Endothelial cell of umbilical vein (primary cell): ENCODE measurements at regions not wholly inside any gene's neighbourhood (a gene's known extent, or its start where the extent isn't known, plus 50 kb on each side); places are given as distances from the start of the nearest gene placed in this dataset.

Experiments used
- BruUV-seq: library from RNA; stranded (reverse); fragments of 400-500 nt; replicated peaks from 2 replicates; lab custom pipeline; 2021; lab: Mats Ljungman, UMichigan
- CTCF ChIA-PET: fragments of 300-600, 350-600 bp; sonication (Branson Sonifier 250); formaldehyde crosslinking; loops from one replicate; lab custom pipeline; 2021; ENCODE audit warnings: antibody characterized with exemption, inconsistent platforms; lab: Charles Lee
- POLR2A ChIA-PET: fragments of 300-600, 350-600 bp; sonication (Branson Sonifier 250); formaldehyde crosslinking; loops from one replicate; lab custom pipeline; 2021; ENCODE audit warnings: antibody characterized with exemption, inconsistent platforms; lab: Charles Lee
- DNase-seq: peaks from one replicate; pipeline ENCODE4 v3.0.0-alpha.2; 2011; ENCODE audit warnings: low read depth, low spot score
- FAIRE-seq: peaks from 2 replicates; lab custom pipeline; 2011; peaks lifted over from hg19 to GRCh38; lab: Jason Lieb, UNC
- H2AFZ ChIP-seq: 2 replicates; pipeline ENCODE4 v1.6.0; 2012; ENCODE audit warnings: low read depth, low read length, control low read depth, inconsistent platforms
- H3K27ac ChIP-seq: 2 replicates; pipeline ENCODE4 v1.5.1; 2011; ENCODE audit warnings: low read depth, mild to moderate bottlenecking, control low read depth, low read length, moderate library complexity; ENCODE audit not compliant: insufficient read depth
- H3K27me3 ChIP-seq, 2 experiments: 2 replicates each; pipeline versions ENCODE4 v1.6.0 to v1.6.1; 2011; ENCODE audit warnings: low read length in 2 of 2, mixed read lengths in 1 of 2; ENCODE audit not compliant: control insufficient read depth in 2 of 2, insufficient read depth in 2 of 2
- H3K36me3 ChIP-seq, 2 experiments: 2 replicates in 1 of 2; 3 replicates in 1 of 2; pipeline ENCODE4 v1.5.1; 2011; ENCODE audit warnings: low read length in 2 of 2, mild to moderate bottlenecking in 1 of 2, moderate library complexity in 1 of 2; ENCODE audit not compliant: control insufficient read depth in 2 of 2, insufficient read depth in 2 of 2; ENCODE audit errors: extremely low read depth in 1 of 2
- H3K4me1 ChIP-seq: 3 replicates; pipeline ENCODE4 v1.5.1; 2011; ENCODE audit warnings: mild to moderate bottlenecking, low read length; ENCODE audit not compliant: control insufficient read depth, insufficient read depth; ENCODE audit errors: extremely low read depth
- H3K4me2 ChIP-seq: 2 replicates; pipeline ENCODE4 v1.6.1; 2011; ENCODE audit warnings: low read length, control low read depth, mixed read lengths; ENCODE audit not compliant: insufficient read depth
- H3K4me3 ChIP-seq, 3 experiments: fragments of 200-600 bp in 1 of 3; sonication (generic), shearing (Covaris generic) in 1 of 3; replicated peaks in 1 of 3; 2 replicates each; pipeline ENCODE4 v1.5.1; 2011 to 2016; ENCODE audit warnings: control low read depth in 3 of 3, low read length in 3 of 3, mild to moderate bottlenecking in 2 of 3, inconsistent platforms in 1 of 3, low read depth in 1 of 3, moderate library complexity in 1 of 3; ENCODE audit not compliant: insufficient read depth in 1 of 3
- H3K79me2 ChIP-seq: 2 replicates; pipeline ENCODE4 v1.6.0; 2012; ENCODE audit warnings: low read length, inconsistent platforms; ENCODE audit not compliant: control insufficient read depth, insufficient read depth
- H3K9ac ChIP-seq: replicated peaks from 2 replicates; pipeline ENCODE3; 2011; ENCODE audit warnings: low read length, control low read depth; ENCODE audit not compliant: insufficient read depth; ENCODE audit errors: extremely low read depth
- H3K9me1 ChIP-seq: replicated peaks from 3 replicates; pipeline ENCODE4 v1.6.0; 2011; ENCODE audit warnings: mild to moderate bottlenecking, low read length; ENCODE audit not compliant: control insufficient read depth, insufficient read depth; ENCODE audit errors: extremely low read depth
- H3K9me3 ChIP-seq: replicated peaks from 2 replicates; pipeline ENCODE4 v1.5.1; 2012; ENCODE audit warnings: low read length, inconsistent platforms; ENCODE audit not compliant: control insufficient read depth, insufficient read depth
- H4K20me1 ChIP-seq: replicated peaks from 2 replicates; pipeline ENCODE3; 2011; ENCODE audit warnings: mild to moderate bottlenecking, low read length; ENCODE audit not compliant: control insufficient read depth, insufficient read depth; ENCODE audit errors: extremely low read depth
- EZH2 ChIP-seq: IDR thresholded peaks from 2 replicates; pipeline ENCODE4 v1.6.1; 2012; ENCODE audit warnings: borderline replicate concordance, low read depth, mild to moderate bottlenecking, moderate library complexity, low read length, inconsistent platforms; ENCODE audit not compliant: severe bottlenecking
- FOS ChIP-seq: IDR thresholded peaks from 2 replicates; pipeline ENCODE4 v1.6.1; 2011; ENCODE audit warnings: mild to moderate bottlenecking, low read length, moderate library complexity, borderline replicate concordance; ENCODE audit not compliant: insufficient read depth
- GATA2 ChIP-seq: IDR thresholded peaks from 2 replicates; pipeline ENCODE4 v1.7.0; 2011; ENCODE audit warnings: low read depth, mild to moderate bottlenecking, moderate library complexity, mixed read lengths, low read length; ENCODE audit not compliant: insufficient read length, insufficient read depth
- JUN ChIP-seq: IDR thresholded peaks from 2 replicates; pipeline ENCODE4 v1.6.1; 2011; ENCODE audit warnings: borderline replicate concordance, low read depth; ENCODE audit not compliant: insufficient read length, insufficient read depth
- MAX ChIP-seq: IDR thresholded peaks from 2 replicates; pipeline ENCODE4 v1.6.1; 2011; ENCODE audit not compliant: insufficient read depth, insufficient read length
- MYC ChIP-seq: IDR thresholded peaks from one replicate; pipeline ENCODE4 v1.6.1; 2011; ENCODE audit warnings: mild to moderate bottlenecking, low read depth, low read length
- POLR2A ChIP-seq: IDR thresholded peaks from 2 replicates; pipeline ENCODE4 v1.6.1; 2012; ENCODE audit warnings: low read depth, mild to moderate bottlenecking, control low read depth, low read length
- POLR2AphosphoS5 ChIP-seq: IDR thresholded peaks from 2 replicates; pipeline ENCODE4 v1.6.1; 2012; ENCODE audit warnings: low read depth, mild to moderate bottlenecking, control low read depth, low read length, moderate library complexity; ENCODE audit not compliant: insufficient read depth
- dilution Hi-C: fragments of 300-500 bp; cut with MboI; formaldehyde crosslinking; loops from one replicate; pipeline ENCODE4 v1.15.0; 2019; ENCODE audit warnings: low sequenced_read_pairs; ENCODE audit not compliant: extremely low pct_ligation_motif_present
- intact Hi-C: fragments of 100-400 bp; cut with micrococcal nuclease; formaldehyde crosslinking; loops from one replicate; pipeline ENCODE4 v1.10.0; 2022
- TF ChIP-seq, protein P1 (sequence below), 2 donors: IDR thresholded peaks; 1 replicate in 1 of 2; 2 replicates in 1 of 2; pipeline ENCODE4 v1.5.1; 2011; ENCODE audit warnings: low read length in 2 of 2, mild to moderate bottlenecking in 2 of 2, moderate library complexity in 2 of 2, control low read depth in 1 of 2, inconsistent platforms in 1 of 2, low read depth in 1 of 2; ENCODE audit not compliant: insufficient read depth in 1 of 2; ENCODE audit errors: extremely low read depth in 1 of 2

GRCh38 chr14:53796734-53797133 lies 159.9 kb downstream of the BMP4 start:
- H3K4me2 ChIP-seq = no peak overlapping the region
- H3K9me3 ChIP-seq = no peaks in the 10 kb centered on the region
- no peaks in the 10 kb centered on the region for H3K27me3 ChIP-seq
- dilution Hi-C loops = no loop called here
- CTCF ChIA-PET = interaction anchor here (1.1 to 1.2 kb wide), 2 partner anchors 10 to 11 kb away, joined by 3 read pairs; no protein-coding TSS in a partner anchor
- no TSS peak for BruUV-seq
- intact Hi-C loops = no loop called here
- H4K20me1 ChIP-seq = no peaks in the 10 kb centered on the region
- H3K36me3 ChIP-seq = no peaks in the 10 kb centered on the region
- H3K9me1 ChIP-seq = no peaks in the 10 kb centered on the region
- no peaks in the 10 kb centered on the region for H3K79me2 ChIP-seq
- POLR2A ChIA-PET = no interaction called here
- H3K9ac ChIP-seq = no peak overlapping the region
- H2AFZ ChIP-seq = no peak overlapping the region
- no peak for DNase-seq
- H3K4me3 ChIP-seq = no peak overlapping the region
- TF ChIP-seq GATA2 = no peak
- H3K27ac ChIP-seq = no peak overlapping the region
- H3K4me1 ChIP-seq = no peaks in the 10 kb centered on the region
- FAIRE-seq = no peak

DNA sequence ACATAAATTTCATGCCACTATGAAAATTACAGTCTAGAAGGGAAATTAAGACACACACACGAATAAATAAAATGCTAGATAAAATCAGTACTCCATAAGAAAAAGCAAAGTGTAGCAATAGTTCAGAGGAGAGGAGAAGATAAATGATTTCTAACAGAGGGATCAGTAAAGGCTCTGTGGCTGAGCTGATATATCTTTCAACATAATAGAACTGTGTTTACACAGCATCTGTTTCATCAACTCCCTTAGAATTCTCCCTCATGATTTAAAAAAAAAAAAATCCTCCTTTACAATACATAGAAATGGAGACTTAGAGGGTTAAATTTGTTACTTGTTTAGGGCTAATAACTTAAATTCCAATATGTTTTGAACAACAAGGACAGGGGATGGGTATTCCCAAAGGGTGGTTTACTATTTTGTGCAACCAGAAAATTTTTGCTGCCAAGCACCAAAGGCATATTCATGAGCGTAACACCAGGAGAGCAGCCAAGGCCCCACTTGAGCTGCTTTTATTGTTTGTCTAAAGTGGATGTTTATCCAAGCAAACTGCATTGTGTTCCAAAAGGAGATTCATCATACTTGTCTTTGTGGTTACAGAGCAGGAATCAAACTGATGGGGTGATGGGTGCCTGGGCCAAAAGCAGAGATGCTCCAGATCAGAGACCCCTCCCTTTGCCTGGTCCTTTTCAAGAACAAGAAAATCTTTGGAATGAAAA lies 162.7 kb downstream of the BMP4 start:
- FAIRE-seq = no peak
- POLR2A ChIA-PET = no interaction called here
- no peak overlapping the region for H3K27ac ChIP-seq
- BruUV-seq = no TSS peak
- no peaks in the 10 kb centered on the region for H3K27me3 ChIP-seq
- peak; percentile 21 for DNase-seq
- H4K20me1 ChIP-seq = no peaks in the 10 kb centered on the region
- CTCF ChIA-PET = interaction anchor here (0.7 to 1.4 kb wide), 2 partner anchors 15 to 30 kb away, joined by 3 to 5 read pairs; no protein-coding TSS in a partner anchor
- H3K4me2 ChIP-seq = no peak overlapping the region
- no peak overlapping the region for H3K9ac ChIP-seq
- no peaks in the 10 kb centered on the region for H3K36me3 ChIP-seq
- intact Hi-C loops (no loop called here), dilution Hi-C loops (no loop called here)
- TF ChIP-seq, protein P1, sequence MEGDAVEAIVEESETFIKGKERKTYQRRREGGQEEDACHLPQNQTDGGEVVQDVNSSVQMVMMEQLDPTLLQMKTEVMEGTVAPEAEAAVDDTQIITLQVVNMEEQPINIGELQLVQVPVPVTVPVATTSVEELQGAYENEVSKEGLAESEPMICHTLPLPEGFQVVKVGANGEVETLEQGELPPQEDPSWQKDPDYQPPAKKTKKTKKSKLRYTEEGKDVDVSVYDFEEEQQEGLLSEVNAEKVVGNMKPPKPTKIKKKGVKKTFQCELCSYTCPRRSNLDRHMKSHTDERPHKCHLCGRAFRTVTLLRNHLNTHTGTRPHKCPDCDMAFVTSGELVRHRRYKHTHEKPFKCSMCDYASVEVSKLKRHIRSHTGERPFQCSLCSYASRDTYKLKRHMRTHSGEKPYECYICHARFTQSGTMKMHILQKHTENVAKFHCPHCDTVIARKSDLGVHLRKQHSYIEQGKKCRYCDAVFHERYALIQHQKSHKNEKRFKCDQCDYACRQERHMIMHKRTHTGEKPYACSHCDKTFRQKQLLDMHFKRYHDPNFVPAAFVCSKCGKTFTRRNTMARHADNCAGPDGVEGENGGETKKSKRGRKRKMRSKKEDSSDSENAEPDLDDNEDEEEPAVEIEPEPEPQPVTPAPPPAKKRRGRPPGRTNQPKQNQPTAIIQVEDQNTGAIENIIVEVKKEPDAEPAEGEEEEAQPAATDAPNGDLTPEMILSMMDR (IDR thresholded peaks at IDR 0.05; ENCODE audit: extremely low read depth in 1 of 2, insufficient read depth in 1 of 2, low read depth in 1 of 2, low read length in 2 of 2) = no peak
- TF ChIP-seq POLR2A = no peak
- no peak for TF ChIP-seq FOS
- TF ChIP-seq GATA2 = no peak
- no peak for TF ChIP-seq MAX
- no peak for TF ChIP-seq EZH2
- TF ChIP-seq MYC = no peak
- TF ChIP-seq JUN = no peak
- no peak for TF ChIP-seq POLR2AphosphoS5
- H3K4me3 ChIP-seq = no peak overlapping the region
- no peaks in the 10 kb centered on the region for H3K9me3 ChIP-seq
- H3K4me1 ChIP-seq = no peaks in the 10 kb centered on the region
- H2AFZ ChIP-seq = no peak overlapping the region
- no peaks in the 10 kb centered on the region for H3K79me2 ChIP-seq
- H3K9me1 ChIP-seq = no peaks in the 10 kb centered on the region
